H1 (cell line): ENCODE measurements at regions not wholly inside any gene's neighbourhood (a gene's known extent, or its start where the extent isn't known, plus 50 kb on each side); places are given as distances from the start of the nearest gene placed in this dataset.

Source experiments
- CTCF ChIA-PET: fragments of 300-600 bp; sonication (Branson Sonifier 250); formaldehyde crosslinking; loops from one replicate; lab custom pipeline; 2021; ENCODE audit not compliant: partially characterized antibody; lab: Charles Lee
- POLR2A ChIA-PET: fragments of 300-600 bp; sonication (Branson Sonifier 250); formaldehyde crosslinking; loops from one replicate; lab custom pipeline; 2021; ENCODE audit warnings: inconsistent platforms; ENCODE audit not compliant: partially characterized antibody; lab: Charles Lee
- DNase-seq, 2 experiments: peaks; one replicate each; pipeline versions ENCODE4 v3.0.0 to v3.0.0-alpha.2; 2010 to 2022; ENCODE audit warnings: low spot score in 2 of 2, low read depth in 1 of 2, mixed read lengths in 1 of 2
- FAIRE-seq: peaks from 2 replicates; lab custom pipeline; 2011; peaks lifted over from hg19 to GRCh38; lab: Jason Lieb, UNC
- H2AFZ ChIP-seq: 2 replicates; pipeline ENCODE4 v1.8.1; 2012; ENCODE audit warnings: low read length, inconsistent platforms
- H2AK5ac ChIP-seq: 2 replicates; pipeline ENCODE4 v1.6.1; 2013; ENCODE audit warnings: low read depth, low read length
- H2BK120ac ChIP-seq: replicated peaks from 2 replicates; pipeline ENCODE3; 2013; ENCODE audit warnings: low read depth, low read length, inconsistent platforms
- H2BK12ac ChIP-seq: 2 replicates; pipeline ENCODE4 v1.6.1; 2013; ENCODE audit warnings: low read depth, low read length
- H2BK15ac ChIP-seq: 2 replicates; pipeline ENCODE4 v1.6.1; 2013; ENCODE audit warnings: low read length
- H2BK20ac ChIP-seq: 2 replicates; pipeline ENCODE4 v1.6.1; 2013; ENCODE audit warnings: low read length
- H2BK5ac ChIP-seq: 2 replicates; pipeline ENCODE4 v1.6.1; 2013; ENCODE audit warnings: low read depth, low read length
- H3K14ac ChIP-seq: 2 replicates; pipeline ENCODE4 v1.6.1; 2013; ENCODE audit warnings: inconsistent platforms; ENCODE audit not compliant: insufficient read length
- H3K18ac ChIP-seq: 2 replicates; pipeline ENCODE4 v1.6.1; 2013; ENCODE audit warnings: low read length; ENCODE audit errors: extremely low read depth
- H3K23ac ChIP-seq: 2 replicates; pipeline ENCODE4 v1.6.1; 2013; ENCODE audit warnings: inconsistent platforms; ENCODE audit not compliant: insufficient read length
- H3K23me2 ChIP-seq: 2 replicates; pipeline ENCODE4 v1.6.1; 2013; ENCODE audit warnings: low read depth, low read length
- H3K27ac ChIP-seq: 2 replicates; pipeline ENCODE4 v1.6.1; 2011; ENCODE audit warnings: low read depth, low read length, inconsistent platforms
- H3K27me3 ChIP-seq, 4 experiments: replicated peaks in 1 of 4; 1 replicate in 1 of 4; 2 replicates in 3 of 4; pipeline versions ENCODE4 v1.6.1 to v1.8.1; 2011 to 2013; ENCODE audit warnings: low read length in 3 of 4, mild to moderate bottlenecking in 3 of 4, inconsistent platforms in 2 of 4, mixed read lengths in 2 of 4, moderate library complexity in 1 of 4; ENCODE audit not compliant: control insufficient read depth in 3 of 4, insufficient read depth in 3 of 4; ENCODE audit errors: extremely low read depth in 1 of 4
- H3K36me3 ChIP-seq, 4 experiments: 2 replicates each; pipeline versions ENCODE4 v1.6.1 to v1.8.1; 2011 to 2013; ENCODE audit warnings: mild to moderate bottlenecking in 4 of 4, low read length in 3 of 4, moderate library complexity in 2 of 4, control low read depth in 1 of 4, inconsistent platforms in 1 of 4; ENCODE audit not compliant: insufficient read depth in 4 of 4, control insufficient read depth in 2 of 4
- H3K4ac ChIP-seq: replicated peaks from 2 replicates; pipeline ENCODE3; 2013; ENCODE audit warnings: low read length, low read depth, mixed read lengths, inconsistent platforms; ENCODE audit not compliant: insufficient read length
- H3K4me1 ChIP-seq, 4 experiments: replicated peaks in 1 of 4; 1 replicate in 1 of 4; 2 replicates in 3 of 4; pipeline versions ENCODE4 v1.6.1 to v1.8.1; 2011 to 2013; ENCODE audit warnings: low read length in 3 of 4, inconsistent platforms in 2 of 4, mixed read lengths in 1 of 4; ENCODE audit not compliant: insufficient read depth in 4 of 4, control insufficient read depth in 3 of 4
- H3K4me2 ChIP-seq, 2 experiments: 2 replicates each; pipeline versions ENCODE4 v1.6.1 to v1.8.1; 2011 to 2013; ENCODE audit warnings: low read depth in 2 of 2, low read length in 2 of 2, control low read depth in 1 of 2, inconsistent platforms in 1 of 2, mild to moderate bottlenecking in 1 of 2; ENCODE audit not compliant: insufficient read depth in 1 of 2
- H3K4me3 ChIP-seq, 4 experiments: fragments of 200-600, 300-600 bp in 1 of 4; sonication (generic), shearing (Covaris generic), sonication (Bioruptor Twin) in 1 of 4; 2 replicates each; pipeline versions ENCODE4 v1.5.1 to v1.8.1; 2011 to 2016; ENCODE audit warnings: low read length in 4 of 4, low read depth in 3 of 4, control low read depth in 2 of 4, inconsistent platforms in 2 of 4, mild to moderate bottlenecking in 2 of 4, mixed read lengths in 1 of 4, moderate library complexity in 1 of 4; ENCODE audit not compliant: insufficient read depth in 2 of 4; ENCODE audit errors: extremely low read depth in 1 of 4
- H3K56ac ChIP-seq: replicated peaks from 2 replicates; pipeline ENCODE3; 2013; ENCODE audit warnings: low read depth, mild to moderate bottlenecking, mixed read lengths, low read length, inconsistent platforms; ENCODE audit not compliant: insufficient read length
- H3K79me1 ChIP-seq: 2 replicates; pipeline ENCODE4 v1.6.1; 2013; ENCODE audit warnings: low read depth, low read length, control low read depth
- H3K79me2 ChIP-seq, 2 experiments: 2 replicates each; pipeline versions ENCODE4 v1.6.1 to v1.8.1; 2012 to 2013; ENCODE audit warnings: low read length in 2 of 2, mild to moderate bottlenecking in 2 of 2, inconsistent platforms in 1 of 2; ENCODE audit not compliant: insufficient read depth in 2 of 2, control insufficient read depth in 1 of 2
- H3K9ac ChIP-seq, 4 experiments: replicated peaks in 1 of 4; 1 replicate in 1 of 4; 2 replicates in 3 of 4; pipeline versions ENCODE4 v1.6.1 to v1.8.1; 2011 to 2013; ENCODE audit warnings: low read depth in 3 of 4, low read length in 3 of 4, control low read depth in 2 of 4, mild to moderate bottlenecking in 2 of 4, moderate library complexity in 2 of 4, inconsistent platforms in 1 of 4; ENCODE audit errors: extremely low read depth in 1 of 4
- H3K9me3 ChIP-seq, 2 experiments: 2 replicates each; pipeline versions ENCODE4 v1.6.1 to v1.8.1; 2012 to 2013; ENCODE audit warnings: mild to moderate bottlenecking in 2 of 2, moderate library complexity in 2 of 2, control low read depth in 1 of 2, inconsistent platforms in 1 of 2, low read depth in 1 of 2, low read length in 1 of 2, mixed read lengths in 1 of 2; ENCODE audit not compliant: insufficient read depth in 2 of 2
- H4K20me1 ChIP-seq, 2 experiments: replicated peaks in 1 of 2; 2 replicates each; pipeline versions ENCODE3 to v1.8.1; 2011 to 2013; ENCODE audit warnings: inconsistent platforms in 2 of 2, low read length in 2 of 2, mild to moderate bottlenecking in 1 of 2; ENCODE audit not compliant: insufficient read depth in 2 of 2, control insufficient read depth in 1 of 2
- H4K5ac ChIP-seq: 2 replicates; pipeline ENCODE4 v1.6.1; 2013; ENCODE audit warnings: low read length, low read depth, mixed read lengths, inconsistent platforms; ENCODE audit not compliant: insufficient read length
- H4K8ac ChIP-seq: 2 replicates; pipeline ENCODE4 v1.8.0; 2013; ENCODE audit warnings: mild to moderate bottlenecking, moderate library complexity, low read length, inconsistent platforms; ENCODE audit not compliant: insufficient read depth; ENCODE audit errors: extremely low read depth
- H4K91ac ChIP-seq: replicated peaks from 2 replicates; pipeline ENCODE3; 2013; ENCODE audit warnings: low read length, mixed read lengths, inconsistent platforms; ENCODE audit not compliant: insufficient read length
- CBX5 ChIP-seq: fragments of 300-800, 300-1000 bp; sonication (generic); IDR thresholded peaks from 2 replicates; pipeline ENCODE4 v1.7.1; 2016; ENCODE audit warnings: antibody characterized with exemption, low read length, low read depth
- EZH2 ChIP-seq: fragments of 200-600 bp; sonication (generic); IDR thresholded peaks from 2 replicates; pipeline ENCODE4 v1.7.1; 2012; ENCODE audit warnings: low read depth, mild to moderate bottlenecking, moderate library complexity, low read length, inconsistent platforms; ENCODE audit not compliant: severe bottlenecking
- KDM1A ChIP-seq: fragments of 200-600, 300-600 bp; sonication (generic); IDR thresholded peaks from 2 replicates; pipeline ENCODE4 v1.7.1; 2016; ENCODE audit warnings: mild to moderate bottlenecking, low read length, borderline replicate concordance
- POLR2A ChIP-seq, 2 experiments: IDR thresholded peaks; 1 replicate in 1 of 2; 2 replicates in 1 of 2; pipeline ENCODE4 v1.6.1; 2011; ENCODE audit warnings: low read depth in 2 of 2, low read length in 2 of 2, mild to moderate bottlenecking in 2 of 2; ENCODE audit errors: control extremely low read depth in 1 of 2
- RXRA ChIP-seq: IDR thresholded peaks from 2 replicates; pipeline ENCODE4 v1.6.1; 2011; ENCODE audit warnings: low read depth, mild to moderate bottlenecking, low read length, moderate library complexity; ENCODE audit not compliant: insufficient read depth
- SAP30 ChIP-seq: fragments of 300-600 bp; sonication (generic); IDR thresholded peaks from 2 replicates; pipeline ENCODE4 v1.7.1; 2012; ENCODE audit warnings: low read length, moderate library complexity, mild to moderate bottlenecking, inconsistent platforms; ENCODE audit not compliant: insufficient read depth, insufficient replicate concordance
- SP4 ChIP-seq: IDR thresholded peaks from 2 replicates; pipeline ENCODE4 v1.6.1; 2012; ENCODE audit warnings: low read length, inconsistent platforms
- SUZ12 ChIP-seq: fragments of 200-600 bp; sonication (generic); IDR thresholded peaks from 2 replicates; pipeline ENCODE4 v1.6.1; 2012; ENCODE audit warnings: mild to moderate bottlenecking, inconsistent platforms, low read length, moderate library complexity, mixed read lengths
- TBP ChIP-seq: IDR thresholded peaks from 2 replicates; pipeline ENCODE4 v1.6.1; 2011; ENCODE audit warnings: low read depth, low read length, improper control_type of control experiment
- YY1 ChIP-seq: IDR thresholded peaks from 2 replicates; pipeline ENCODE4 v1.6.1; 2011; ENCODE audit warnings: low read depth, mild to moderate bottlenecking, low read length
- WGBS, 2 experiments: shearing (Covaris generic) in 1 of 2; methylation state at CpG; one replicate each; pipeline versions ENCODE4 v1.1.6 to v1.1.7; 2013 to 2015; ENCODE audit warnings: low lambda C conversion rate in 2 of 2, mixed read lengths in 2 of 2, inconsistent platforms in 1 of 2, low coverage in 1 of 2, missing lambda C conversion rate in 1 of 2; ENCODE audit not compliant: insufficient replicate concordance in 2 of 2, insufficient coverage in 1 of 2, insufficient read length in 1 of 2; ENCODE audit errors: extremely low coverage in 1 of 2, missing lambda C conversion rate in 1 of 2; 5-methylcytosine and 5-hydroxymethylcytosine counted together
- TF ChIP-seq, protein P1 (sequence below): IDR thresholded peaks from 2 replicates; pipeline ENCODE4 v1.6.1; 2011; ENCODE audit warnings: low read length, improper control_type of control experiment

DNA sequence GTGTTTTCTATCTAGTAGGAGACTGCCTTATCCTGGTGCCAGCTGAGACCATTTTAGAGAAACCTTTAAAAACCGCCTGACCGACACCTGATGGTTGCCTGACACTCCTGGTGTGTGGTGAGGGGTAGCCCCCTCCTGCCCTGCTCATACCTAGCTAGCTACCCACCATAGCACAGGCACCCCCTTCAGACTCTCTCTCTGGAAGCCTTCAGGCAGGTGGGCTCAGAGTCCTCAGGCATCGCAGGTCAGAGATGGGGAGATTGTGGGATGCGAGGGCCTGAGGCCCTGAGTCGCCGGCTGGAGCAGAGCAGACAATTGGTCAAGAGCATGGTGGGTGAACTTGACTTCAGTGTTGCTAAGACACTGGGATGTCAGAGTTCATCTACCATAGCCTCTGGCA is 424.6 kb downstream of the BRD1 start:
- 98% methylated on average over 6 of the region's 6 CpGs; no CpG with 5 or more reads in 1 of the 2 experiments for WGBS, 2 experiments
- CTCF ChIA-PET = interaction anchor here (0.6 to 1.4 kb wide), 2 partner anchors 145 to 230 kb away, joined by 3 to 6 read pairs; no protein-coding TSS in a partner anchor

More for the DNA sequence above, 424.6 kb downstream of the BRD1 start:
- no peak overlapping the region for H2BK15ac ChIP-seq
- no peak overlapping the region for H2BK120ac ChIP-seq
- H3K79me2 ChIP-seq = 0 out of 4 replicates have a peak, but pooled peaks cover 0 to 3% of the 10 kb centered on the region in 2 experiments
- H3K79me1 ChIP-seq = no peaks in the 10 kb centered on the region
- no peaks in the 10 kb centered on the region; a peak in 2 of 7 replicates for H3K4me1 ChIP-seq
- H3K9ac ChIP-seq = no peak overlapping the region
- no peak overlapping the region for H3K14ac ChIP-seq
- POLR2A ChIA-PET = no interaction called here
- no peak overlapping the region for H3K4me2 ChIP-seq
- H3K56ac ChIP-seq = no peak overlapping the region
- no peak overlapping the region for H3K4ac ChIP-seq
- H3K27me3 ChIP-seq = no peaks in the 10 kb centered on the region
- peaks cover 0 to 7% of the 10 kb centered on the region in 2 experiments for H4K20me1 ChIP-seq
- H4K5ac ChIP-seq = no peak overlapping the region
- TF ChIP-seq, protein P1, sequence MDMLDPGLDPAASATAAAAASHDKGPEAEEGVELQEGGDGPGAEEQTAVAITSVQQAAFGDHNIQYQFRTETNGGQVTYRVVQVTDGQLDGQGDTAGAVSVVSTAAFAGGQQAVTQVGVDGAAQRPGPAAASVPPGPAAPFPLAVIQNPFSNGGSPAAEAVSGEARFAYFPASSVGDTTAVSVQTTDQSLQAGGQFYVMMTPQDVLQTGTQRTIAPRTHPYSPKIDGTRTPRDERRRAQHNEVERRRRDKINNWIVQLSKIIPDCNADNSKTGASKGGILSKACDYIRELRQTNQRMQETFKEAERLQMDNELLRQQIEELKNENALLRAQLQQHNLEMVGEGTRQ = no peak
- TF ChIP-seq KDM1A (no peak), POLR2A (IDR thresholded peaks at IDR 0.05; ENCODE audit: control extremely low read depth in 1 of 2, low read depth in 2 of 2, low read length in 2 of 2) (no peak), SUZ12 (no peak), CBX5 (no peak), SAP30 (no peak), EZH2 (no peak), SP4 (no peak), RXRA (no peak), YY1 (no peak), TBP (no peak)
- no peak overlapping the region for H3K23ac ChIP-seq
- no peaks in the 10 kb centered on the region for H3K36me3 ChIP-seq
- no peak overlapping the region for H4K91ac ChIP-seq
- no peak overlapping the region for H3K4me3 ChIP-seq
- H4K8ac ChIP-seq = no peak overlapping the region
- H2BK5ac ChIP-seq = no peak overlapping the region
- no peak overlapping the region for H2AK5ac ChIP-seq
- no peak overlapping the region for H2BK20ac ChIP-seq
- no peak overlapping the region for H3K27ac ChIP-seq
- H2AFZ ChIP-seq = no peak overlapping the region
- H3K18ac ChIP-seq = no peak overlapping the region
- H2BK12ac ChIP-seq = no peak overlapping the region
- FAIRE-seq (no peak), DNase-seq (no peak)
- H3K23me2 ChIP-seq = peaks cover 8% of the 10 kb centered on the region; the same call in 1 of the 2 replicates
- no peaks in the 10 kb centered on the region; a peak in 1 of 4 replicates for H3K9me3 ChIP-seq
